ENCODE measurements at regions not wholly inside any gene's neighbourhood (a gene's known extent, or its start where the extent isn't known, plus 50 kb on each side); places are given as distances from the start of the nearest gene placed in this dataset.
"Not testable (repeated sequence)": the region's sequence is repeated elsewhere in the genome, so short reads cannot be mapped to it uniquely, and the experiment has no call there.

DNA sequence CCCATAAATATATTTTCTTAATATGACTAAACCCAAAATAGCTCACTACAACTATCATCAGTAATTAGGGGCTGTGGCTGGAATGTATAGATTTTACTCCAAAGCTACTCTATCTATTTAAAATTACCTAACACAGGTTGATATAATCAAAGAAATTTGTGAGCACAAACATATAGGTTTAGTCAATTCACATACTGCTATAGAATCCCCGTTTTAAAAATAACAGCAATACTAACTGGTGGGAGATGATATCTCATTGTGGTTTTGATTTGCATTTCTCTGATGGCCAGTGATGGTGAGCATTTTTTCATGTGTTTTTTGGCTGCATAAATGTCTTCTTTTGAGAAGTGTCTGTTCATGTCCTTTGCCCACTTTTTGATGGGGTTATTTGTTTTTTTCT, 1434.9 kb upstream of the CELF2 start:
- DNase-seq (ENCODE audit: low spot score); in situ Hi-C loops (cut with HindIII; ENCODE audit: low sequenced_read_pairs): not testable (repeated sequence)

DNA sequence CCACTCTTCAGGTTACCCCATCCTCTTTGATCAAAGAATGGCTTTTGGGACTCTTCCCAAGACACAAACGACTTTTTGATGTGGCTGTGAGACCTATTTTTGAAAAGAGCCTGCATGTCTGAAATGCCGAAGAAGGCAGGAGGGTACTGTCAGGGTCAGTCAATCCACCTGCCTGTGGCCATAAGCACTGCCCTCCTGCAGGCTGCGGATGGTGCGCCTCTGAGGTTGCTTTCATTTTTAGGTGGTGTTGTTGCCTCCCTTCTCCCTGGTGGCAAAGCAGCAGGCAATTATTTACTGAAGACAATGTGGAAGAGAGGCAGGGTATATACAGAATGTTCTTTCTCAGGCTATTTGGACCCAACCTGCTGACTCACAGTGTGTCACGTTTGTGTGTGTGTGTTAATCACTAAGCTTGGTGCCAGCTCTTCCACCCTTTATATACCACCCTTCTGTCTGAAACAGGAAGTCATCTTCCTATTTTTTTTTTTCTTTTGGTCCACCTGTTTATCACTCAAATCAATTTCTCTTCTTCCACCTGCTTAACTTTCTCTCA, 1421.2 kb upstream of the CELF2 start:
- no peak for DNase-seq (ENCODE audit: low spot score)
- in situ Hi-C loops (cut with HindIII; ENCODE audit: low sequenced_read_pairs): no loop called here

DNA sequence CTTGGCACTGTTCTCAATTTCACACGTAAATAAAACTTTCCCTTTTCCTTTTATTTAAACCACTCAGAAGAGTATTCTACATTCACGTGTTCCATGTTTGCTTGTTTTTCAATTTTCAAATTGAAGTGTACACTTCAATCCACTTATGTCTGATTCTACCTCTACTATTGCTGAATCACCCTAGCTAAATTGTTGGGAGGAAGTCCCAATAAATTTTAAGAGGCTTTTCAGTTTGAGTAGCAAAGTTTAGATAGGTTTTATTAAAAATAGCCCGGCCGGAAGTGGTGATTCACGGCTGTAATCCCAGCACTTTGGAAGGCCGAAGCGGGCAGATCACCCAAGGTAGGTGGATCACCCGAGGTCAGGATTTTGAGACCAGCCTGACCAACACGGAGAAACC, 1414.7 kb upstream of the CELF2 start:
- no peak for DNase-seq (ENCODE audit: low spot score)
- in situ Hi-C loops (cut with HindIII; ENCODE audit: low sequenced_read_pairs): no loop called here

DNA sequence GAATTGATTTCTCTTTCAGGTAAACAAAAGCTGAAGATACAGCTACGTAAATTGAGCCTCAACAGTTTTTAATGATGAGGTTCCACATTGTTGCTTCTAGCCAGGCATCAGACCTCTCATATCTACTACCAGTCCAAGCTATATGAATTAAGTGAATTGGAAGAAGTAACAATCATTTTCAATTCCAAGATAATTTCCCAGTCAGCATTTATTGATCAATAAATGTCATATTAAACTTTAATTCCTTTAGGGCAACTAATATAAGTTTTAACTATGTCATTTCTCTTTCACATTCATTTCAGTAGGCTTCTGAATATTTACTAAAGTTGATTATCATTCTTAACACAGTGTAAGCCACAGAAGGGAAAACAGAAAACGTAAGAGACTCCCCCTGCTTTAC, 1413.7 kb upstream of the CELF2 start:
- DNase-seq (ENCODE audit: low spot score): no peak
- in situ Hi-C loops (cut with HindIII; ENCODE audit: low sequenced_read_pairs): no loop called here

DNA sequence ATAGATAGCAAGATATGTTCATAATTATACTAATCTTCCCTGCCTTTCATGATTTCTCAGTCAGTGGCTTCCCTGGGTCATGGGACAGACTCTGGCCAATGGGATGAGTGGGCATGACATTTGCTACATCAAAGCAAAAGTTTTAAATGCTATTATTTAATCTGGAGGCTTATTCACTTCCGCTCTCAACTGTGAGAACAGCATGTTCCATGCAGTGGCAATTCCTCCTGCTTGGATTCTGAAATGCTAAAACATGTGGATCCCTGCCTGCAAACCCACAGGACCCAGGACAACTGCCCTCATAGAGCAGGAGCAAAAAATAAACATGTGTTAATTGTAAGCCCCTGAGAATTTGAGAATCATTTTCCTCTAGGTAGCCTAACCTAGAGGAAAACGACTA, 1412.4 kb upstream of the CELF2 start:
- DNase-seq (ENCODE audit: low spot score): no peak
- in situ Hi-C loops (cut with HindIII; ENCODE audit: low sequenced_read_pairs): no loop called here

DNA sequence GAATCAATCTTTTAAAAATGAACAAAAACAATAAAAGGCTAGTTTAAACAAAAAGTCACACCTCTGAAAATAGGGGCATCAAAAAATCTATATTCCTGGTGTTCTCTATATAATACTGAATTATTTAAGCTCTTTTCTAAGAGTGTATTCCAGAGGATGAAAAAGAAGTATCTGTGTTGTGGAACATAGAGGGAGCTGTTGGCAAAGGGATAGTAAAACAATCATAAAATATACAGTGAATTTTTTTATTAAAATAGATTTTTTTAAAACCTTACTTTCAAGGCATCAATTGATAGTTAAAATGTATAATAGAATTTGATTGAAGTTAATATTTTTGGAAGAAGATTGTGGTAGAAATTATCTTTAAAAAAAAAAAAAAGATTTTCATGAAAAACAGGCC, 1409.1 kb upstream of the CELF2 start:
- peak; percentile 7 for DNase-seq (ENCODE audit: low spot score)
- in situ Hi-C loops (cut with HindIII; ENCODE audit: low sequenced_read_pairs): no loop called here

DNA sequence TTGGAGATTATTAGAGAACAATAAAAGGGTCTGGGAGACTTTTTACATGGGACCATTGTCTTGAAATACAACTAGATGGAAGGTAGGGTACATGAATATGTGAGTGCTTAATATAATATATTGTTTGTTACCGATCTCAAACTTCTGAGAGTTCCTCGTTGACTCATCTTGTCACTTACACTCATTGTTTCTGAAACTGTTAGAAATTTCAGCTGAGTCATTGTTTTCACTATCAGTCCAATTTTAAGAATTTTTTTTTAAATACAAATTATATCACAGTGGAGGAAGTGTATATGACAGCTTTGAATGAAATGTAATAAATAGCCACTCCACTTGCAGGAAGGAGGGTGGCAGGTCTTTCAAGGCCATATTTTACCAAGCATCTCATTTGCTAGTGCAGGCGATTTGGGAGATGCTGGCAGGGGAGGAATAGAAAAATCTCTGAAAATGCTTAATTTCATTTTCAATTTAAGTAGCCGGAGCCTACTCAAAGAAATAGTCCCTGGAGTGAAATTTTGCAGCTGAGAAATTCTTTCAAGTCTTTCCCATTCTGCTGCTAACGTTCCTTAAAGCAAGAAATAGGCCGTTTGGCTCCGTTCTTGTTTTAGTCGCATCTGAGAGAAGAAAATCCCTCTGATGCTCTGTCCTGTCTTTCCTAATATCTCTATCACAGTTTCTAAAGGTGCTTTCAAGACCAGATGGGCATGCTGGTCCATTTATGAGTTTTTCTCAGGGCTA, 1404.2 kb upstream of the CELF2 start:
- in situ Hi-C loops (cut with HindIII; ENCODE audit: low sequenced_read_pairs): no loop called here
- DNase-seq (ENCODE audit: low spot score): no peak

DNA sequence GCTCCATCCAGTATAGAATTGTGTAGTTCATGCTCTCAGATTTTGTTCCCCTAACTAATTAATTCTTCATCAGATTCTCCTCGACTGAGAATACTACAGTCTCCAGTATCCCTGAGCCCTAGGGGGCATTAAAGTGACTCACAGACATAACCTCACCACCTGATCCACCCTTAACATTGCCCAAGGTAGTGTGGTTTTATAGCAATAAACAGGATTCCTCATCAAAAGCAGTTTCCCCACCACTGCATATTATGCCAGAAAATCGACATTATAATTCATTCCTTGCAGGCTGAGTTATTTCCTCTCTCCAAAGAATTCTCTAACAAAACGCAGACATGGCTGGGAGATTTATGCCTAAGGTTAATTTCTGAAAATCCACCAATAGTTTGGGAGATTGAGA, 1402.5 kb upstream of the CELF2 start:
- in situ Hi-C loops (cut with HindIII; ENCODE audit: low sequenced_read_pairs): no loop called here
- DNase-seq (ENCODE audit: low spot score): no peak

DNA sequence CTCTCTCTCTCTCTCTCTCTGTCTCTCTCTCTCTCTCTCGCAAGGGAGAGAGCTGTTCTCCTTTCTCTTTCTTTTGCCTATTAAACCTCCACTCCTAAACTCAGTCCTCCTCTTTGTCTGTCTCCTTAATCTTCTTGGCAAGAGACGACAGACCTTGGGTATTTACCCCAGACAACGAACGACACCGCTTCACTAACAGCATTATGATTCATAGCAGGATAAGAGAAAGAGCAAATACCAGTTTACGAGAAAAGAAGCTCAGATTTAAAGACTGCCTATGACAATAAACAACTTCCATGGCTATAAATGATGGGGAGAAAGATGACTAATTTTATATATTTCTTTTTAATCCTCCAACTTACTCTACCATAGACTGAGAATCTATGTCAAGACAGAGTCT, 1396.5 kb upstream of the CELF2 start:
- DNase-seq (ENCODE audit: low spot score): no peak
- in situ Hi-C loops (cut with HindIII; ENCODE audit: low sequenced_read_pairs): no loop called here

DNA sequence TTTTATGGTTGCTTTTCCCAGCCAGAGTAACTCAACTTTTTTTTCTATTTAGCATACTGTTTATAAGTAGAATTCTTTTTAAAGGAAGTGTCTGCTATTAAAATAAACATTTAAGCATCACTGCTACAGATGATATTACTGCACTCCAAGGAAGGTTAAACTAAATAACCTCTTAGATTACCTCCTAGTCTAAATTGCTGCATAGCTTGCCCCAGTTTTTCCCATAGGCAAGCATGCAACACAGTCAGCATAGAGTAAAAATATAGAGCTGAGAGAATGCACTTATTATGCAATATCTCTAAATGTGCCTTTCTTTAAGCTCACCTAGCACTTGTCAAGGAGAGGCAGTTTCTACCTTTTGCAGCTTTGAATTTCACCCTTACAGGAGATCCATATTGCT, 1392.4 kb upstream of the CELF2 start:
- in situ Hi-C loops (cut with HindIII; ENCODE audit: low sequenced_read_pairs): no loop called here
- no peak for DNase-seq (ENCODE audit: low spot score)

DNA sequence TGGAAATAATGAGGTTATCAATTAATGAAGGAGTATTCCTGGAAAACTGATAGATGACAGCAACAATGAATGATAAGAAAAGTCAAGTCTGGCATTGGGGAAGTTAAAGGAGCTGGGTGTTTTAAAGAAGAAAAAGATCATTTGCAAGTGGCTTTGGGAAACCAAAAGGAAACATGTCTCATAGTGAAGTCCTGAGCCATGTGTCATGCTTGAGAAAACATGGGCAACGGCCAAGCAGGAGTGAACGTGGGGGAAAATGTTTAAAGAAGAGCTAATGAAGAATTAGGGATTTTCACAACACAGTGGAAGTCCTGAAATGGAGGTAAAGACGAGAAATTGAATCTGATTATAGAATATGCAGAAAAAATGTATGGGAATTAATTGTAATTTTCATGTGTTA, 1383.2 kb upstream of the CELF2 start:
- in situ Hi-C loops (cut with HindIII; ENCODE audit: low sequenced_read_pairs): no loop called here
- DNase-seq (ENCODE audit: low spot score): no peak

DNA sequence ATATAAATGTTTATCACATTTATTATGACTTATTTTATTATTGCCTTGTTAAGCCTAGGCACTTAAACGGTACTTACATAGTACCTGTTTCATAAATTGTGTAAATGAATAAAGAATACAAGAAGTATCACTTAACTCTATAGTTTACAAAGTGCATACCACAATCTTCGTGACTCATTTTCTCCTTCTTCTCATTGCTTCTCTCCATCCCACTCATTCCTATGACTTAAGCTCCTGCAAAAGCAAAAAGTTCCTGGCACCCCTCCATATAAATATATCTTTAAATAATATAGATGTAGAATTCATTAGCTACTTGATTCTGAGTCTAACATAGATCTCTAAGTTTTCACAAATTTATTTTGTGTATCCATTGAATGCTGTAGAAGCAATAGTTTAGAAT, 1382.0 kb upstream of the CELF2 start:
- DNase-seq (ENCODE audit: low spot score): no peak
- in situ Hi-C loops (cut with HindIII; ENCODE audit: low sequenced_read_pairs): no loop called here

DNA sequence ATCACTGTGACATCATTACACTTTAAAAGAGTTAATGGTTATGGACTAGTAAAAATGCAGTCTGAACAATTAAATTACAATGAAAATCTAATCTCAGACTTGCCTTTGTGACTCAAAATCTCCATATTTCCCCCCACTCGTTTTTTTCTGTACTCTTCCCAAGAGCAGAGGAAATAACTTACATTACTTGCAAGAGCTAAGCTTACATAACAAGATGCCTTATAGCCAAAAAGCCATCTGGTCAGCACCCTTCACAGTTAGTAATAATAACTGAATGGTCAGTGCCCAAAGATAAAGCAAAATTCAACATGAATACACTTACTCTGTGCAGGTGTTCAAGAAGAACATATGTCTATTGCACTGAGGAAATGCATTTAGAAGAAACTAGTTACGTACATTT, 1381.5 kb upstream of the CELF2 start:
- no peak for DNase-seq (ENCODE audit: low spot score)
- in situ Hi-C loops (cut with HindIII; ENCODE audit: low sequenced_read_pairs): no loop called here

DNA sequence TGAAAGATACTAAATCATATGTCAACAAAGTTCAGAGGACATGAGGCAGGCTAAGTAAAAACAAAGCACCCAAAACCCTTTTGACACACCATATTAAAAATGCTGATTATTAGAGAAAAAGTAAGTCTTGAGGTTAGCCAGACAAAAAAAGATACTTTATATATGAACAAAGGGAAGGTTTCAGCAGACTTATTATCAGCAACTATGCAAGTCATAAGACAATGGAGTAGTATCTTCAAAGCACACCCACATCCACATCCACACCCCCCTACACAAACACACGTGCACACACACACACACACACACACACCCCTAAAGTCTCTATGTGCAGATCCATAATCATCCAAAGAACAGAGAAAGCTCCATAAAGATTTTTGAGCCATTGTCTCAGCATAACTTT, 1373.9 kb upstream of the CELF2 start:
- no peak for DNase-seq (ENCODE audit: low spot score)
- in situ Hi-C loops (cut with HindIII; ENCODE audit: low sequenced_read_pairs): no loop called here

DNA sequence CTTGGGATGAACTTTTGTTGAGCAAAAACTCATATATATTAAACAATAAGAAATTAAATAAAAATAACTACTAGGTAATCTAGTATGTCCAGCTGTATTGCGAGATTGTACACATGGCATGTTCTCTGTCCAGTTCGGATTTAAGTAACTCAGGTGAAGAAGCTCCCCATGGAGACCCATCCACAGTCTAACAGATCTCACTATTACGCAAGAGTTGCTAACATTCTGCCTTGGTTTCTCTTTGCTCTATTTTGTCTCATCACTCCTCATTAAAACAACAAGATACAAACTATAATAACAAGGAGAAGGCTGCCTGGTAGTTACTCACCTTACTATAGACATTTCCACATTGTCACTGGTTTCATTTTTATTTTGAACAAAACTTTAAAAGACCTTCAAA, 1372.3 kb upstream of the CELF2 start:
- in situ Hi-C loops (cut with HindIII; ENCODE audit: low sequenced_read_pairs): no loop called here
- no peak for DNase-seq (ENCODE audit: low spot score)

DNA sequence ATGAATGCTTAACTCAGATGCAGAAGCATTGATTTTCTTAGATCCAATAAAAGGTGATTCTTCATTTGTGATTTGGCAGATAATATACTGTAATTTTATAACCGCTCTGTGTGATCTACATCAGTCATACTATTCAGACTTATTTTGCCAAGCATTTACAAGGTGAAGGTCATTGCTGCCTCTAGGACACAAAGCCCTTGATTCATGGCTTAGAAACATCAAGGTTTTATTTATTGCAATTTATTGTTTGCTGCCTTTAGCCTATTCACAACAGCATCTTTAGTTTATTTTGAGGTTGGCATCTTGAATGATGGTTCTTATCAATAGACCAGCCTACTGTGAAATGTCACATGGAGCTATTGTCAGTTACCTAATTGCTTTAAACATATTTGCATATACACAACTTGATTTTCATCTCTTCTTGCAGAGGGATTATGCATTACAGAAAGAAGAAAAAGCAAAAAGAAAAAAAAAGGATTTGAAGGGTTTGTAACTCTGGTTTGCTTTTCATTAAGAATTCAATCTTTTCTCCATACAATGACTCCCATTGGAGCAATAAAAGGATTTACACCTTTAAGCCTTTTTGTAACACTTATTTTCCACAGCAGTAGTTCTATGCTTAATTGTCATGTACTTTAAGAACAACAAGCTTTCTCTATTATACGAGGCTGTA, 1371.6 kb upstream of the CELF2 start:
- no peak for DNase-seq (ENCODE audit: low spot score)
- in situ Hi-C loops (cut with HindIII; ENCODE audit: low sequenced_read_pairs): no loop called here

DNA sequence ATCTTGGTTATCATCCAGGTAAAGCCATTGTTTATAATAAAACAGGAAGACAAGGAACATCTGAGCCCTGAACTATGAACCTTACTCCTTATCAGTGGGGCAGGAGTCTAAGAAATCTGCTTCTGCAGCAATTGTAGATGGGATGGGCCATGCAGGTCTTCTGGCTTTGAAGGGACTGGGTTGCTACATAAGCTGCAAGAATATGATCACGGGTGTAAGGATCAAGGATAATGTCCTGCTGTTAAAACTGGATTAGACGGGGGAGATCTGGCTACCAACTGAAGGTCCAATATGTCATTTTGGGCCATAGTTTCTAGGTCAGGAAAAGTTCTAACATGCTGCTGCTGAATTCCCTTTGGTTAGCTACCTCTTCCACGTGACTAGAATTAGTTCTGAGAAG, 1363.4 kb upstream of the CELF2 start:
- no peak for DNase-seq (ENCODE audit: low spot score)
- in situ Hi-C loops (cut with HindIII; ENCODE audit: low sequenced_read_pairs): no loop called here

DNA sequence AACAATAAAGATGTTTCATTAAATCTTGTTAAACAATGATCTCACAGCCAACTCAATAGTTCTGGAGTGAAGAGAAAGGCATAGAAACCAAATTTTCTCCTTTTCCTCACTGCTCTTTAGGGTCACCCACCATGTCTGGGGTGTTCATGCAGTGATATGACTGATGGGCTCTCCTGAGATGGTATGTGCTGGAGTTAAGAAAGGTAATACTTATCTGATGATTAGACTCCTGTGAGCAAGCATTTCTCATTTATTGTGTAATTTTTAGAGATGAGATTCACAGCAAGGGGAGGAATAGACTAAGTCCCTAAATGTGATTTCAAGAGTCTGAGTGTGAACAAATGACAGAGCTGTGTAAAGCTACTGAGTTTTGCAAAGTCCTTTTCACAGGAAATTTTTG, 1361.3 kb upstream of the CELF2 start:
- in situ Hi-C loops (cut with HindIII; ENCODE audit: low sequenced_read_pairs): no loop called here
- no peak for DNase-seq (ENCODE audit: low spot score)

DNA sequence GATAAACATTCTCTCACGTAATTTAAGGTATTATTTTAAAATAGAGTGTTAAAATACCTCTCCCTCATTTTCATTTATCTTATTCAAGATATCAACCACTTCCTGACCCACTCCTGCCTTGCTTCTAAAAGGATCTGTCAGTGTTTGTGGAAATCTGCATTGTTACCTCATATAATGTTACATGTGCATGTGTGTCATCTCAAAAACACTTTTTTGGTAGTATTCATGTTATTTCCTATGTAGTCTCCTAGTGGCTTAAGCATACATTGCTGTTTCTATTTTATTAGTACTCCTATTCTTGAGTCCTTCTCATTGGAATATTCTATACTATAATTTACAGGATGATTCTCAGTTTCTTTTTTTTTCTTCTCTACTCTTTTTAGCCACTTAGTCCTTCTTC, 1360.7 kb upstream of the CELF2 start:
- no peak for DNase-seq (ENCODE audit: low spot score)
- in situ Hi-C loops (cut with HindIII; ENCODE audit: low sequenced_read_pairs): no loop called here

DNA sequence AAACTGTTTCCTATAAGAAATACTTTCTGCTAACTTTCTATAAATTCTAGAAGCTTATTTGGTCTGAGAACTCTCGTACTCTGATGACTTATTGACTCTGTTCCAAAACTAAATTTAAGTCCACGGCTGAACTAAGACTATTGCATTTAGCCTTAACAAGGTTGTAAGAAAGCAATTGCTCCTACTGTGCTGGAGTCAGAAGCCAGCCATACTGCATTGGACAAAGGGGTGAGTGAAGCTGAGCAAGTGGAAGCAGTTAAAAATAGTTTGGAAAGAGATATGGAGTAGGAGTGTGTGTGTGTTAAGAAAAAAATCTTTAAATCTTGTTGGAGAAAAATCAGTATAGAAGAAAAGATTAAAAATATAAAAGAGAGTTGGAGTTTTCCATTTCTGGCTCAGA, 1360.1 kb upstream of the CELF2 start:
- in situ Hi-C loops (cut with HindIII; ENCODE audit: low sequenced_read_pairs): no loop called here
- DNase-seq (ENCODE audit: low spot score): no peak

DNA sequence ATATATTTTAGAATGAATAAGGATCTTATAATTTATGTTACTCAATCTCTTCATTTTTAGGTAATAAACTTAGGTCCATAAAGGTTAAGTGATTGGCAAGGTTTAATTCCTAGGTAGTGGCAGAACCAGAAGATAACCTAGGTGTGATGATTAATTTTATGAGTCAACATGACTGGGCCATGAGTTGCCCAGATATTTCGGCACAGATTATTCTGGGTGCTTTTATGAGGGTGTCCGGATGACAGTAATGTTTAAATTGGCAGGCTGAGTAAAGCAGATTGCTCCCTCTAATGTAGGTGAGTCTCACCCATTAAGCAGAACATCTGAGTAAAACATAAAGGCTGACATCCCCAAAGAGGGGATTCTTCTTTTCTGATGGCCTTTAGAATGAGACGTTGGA, 1349.3 kb upstream of the CELF2 start:
- no peak for DNase-seq (ENCODE audit: low spot score)
- in situ Hi-C loops (cut with HindIII; ENCODE audit: low sequenced_read_pairs): no loop called here
